ENCODE measurements at regions not wholly inside any gene's neighbourhood (a gene's known extent, or its start where the extent isn't known, plus 50 kb on each side); places are given as distances from the start of the nearest gene placed in this dataset.

DNA sequence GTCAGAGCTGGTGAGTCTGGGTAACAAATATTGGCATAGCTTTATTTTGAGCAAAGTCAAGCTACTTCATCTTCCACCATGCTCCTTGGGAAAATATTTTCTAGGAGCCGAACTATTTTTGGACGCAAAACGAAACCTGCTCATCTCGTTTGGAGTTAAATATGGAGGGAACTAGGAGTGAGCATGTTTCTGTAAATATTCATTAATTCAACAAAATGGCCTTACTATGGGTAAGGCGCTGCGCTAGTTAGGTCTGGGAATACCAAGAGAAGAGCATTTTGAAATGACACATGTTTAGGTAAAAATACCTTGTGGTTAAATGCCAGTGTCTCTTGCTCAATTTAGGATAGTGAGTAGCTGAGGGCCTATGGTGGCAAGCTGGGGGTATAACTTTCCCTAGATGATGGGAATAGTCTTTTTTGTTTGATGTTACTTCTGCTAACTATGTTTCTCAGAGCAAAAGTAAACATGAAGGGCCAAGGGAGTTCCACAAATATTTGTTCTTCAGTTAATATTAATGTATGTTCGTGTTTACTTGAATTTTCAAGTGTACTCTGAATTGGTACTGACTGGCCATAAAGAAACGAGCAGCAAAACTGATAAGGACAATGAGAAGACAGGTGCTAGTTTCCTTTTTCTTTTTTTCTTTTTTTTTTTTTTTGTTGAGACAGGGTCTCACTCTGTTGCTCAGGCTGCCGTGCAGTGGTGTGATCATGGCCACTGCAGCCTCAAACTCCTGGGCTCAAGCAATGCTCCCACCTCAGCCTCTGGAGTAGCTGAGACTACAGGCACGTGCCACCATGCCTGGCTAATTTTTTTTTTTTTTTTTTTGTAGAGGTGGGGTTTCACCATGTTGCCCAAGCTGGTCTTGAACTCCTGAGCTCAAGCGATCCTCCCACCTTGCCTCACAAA, 77.7 kb downstream of the MAP1LC3B2 start:
- TF ChIP-seq, protein P1, sequence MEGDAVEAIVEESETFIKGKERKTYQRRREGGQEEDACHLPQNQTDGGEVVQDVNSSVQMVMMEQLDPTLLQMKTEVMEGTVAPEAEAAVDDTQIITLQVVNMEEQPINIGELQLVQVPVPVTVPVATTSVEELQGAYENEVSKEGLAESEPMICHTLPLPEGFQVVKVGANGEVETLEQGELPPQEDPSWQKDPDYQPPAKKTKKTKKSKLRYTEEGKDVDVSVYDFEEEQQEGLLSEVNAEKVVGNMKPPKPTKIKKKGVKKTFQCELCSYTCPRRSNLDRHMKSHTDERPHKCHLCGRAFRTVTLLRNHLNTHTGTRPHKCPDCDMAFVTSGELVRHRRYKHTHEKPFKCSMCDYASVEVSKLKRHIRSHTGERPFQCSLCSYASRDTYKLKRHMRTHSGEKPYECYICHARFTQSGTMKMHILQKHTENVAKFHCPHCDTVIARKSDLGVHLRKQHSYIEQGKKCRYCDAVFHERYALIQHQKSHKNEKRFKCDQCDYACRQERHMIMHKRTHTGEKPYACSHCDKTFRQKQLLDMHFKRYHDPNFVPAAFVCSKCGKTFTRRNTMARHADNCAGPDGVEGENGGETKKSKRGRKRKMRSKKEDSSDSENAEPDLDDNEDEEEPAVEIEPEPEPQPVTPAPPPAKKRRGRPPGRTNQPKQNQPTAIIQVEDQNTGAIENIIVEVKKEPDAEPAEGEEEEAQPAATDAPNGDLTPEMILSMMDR (IDR thresholded peaks at IDR 0.05; ENCODE audit: low read depth, low read length) = no peak
- DNase-seq (ENCODE audit: low read depth in 2 of 2) = no peak
- no peak overlapping the region for H3K4me3 ChIP-seq (replicated peaks in 1 of 2; ENCODE audit: low read depth in 2 of 2, low read length in 2 of 2)

GRCh38 chr12:116635487-116635886, 76.3 kb downstream of the MAP1LC3B2 start:
- no peak overlapping the region for H3K4me3 ChIP-seq (replicated peaks in 1 of 2; ENCODE audit: low read depth in 2 of 2, low read length in 2 of 2)
- DNase-seq (ENCODE audit: low read depth in 2 of 2) = no peak
- TF ChIP-seq, protein P1 (IDR thresholded peaks at IDR 0.05; ENCODE audit: low read depth, low read length) = no peak

DNA sequence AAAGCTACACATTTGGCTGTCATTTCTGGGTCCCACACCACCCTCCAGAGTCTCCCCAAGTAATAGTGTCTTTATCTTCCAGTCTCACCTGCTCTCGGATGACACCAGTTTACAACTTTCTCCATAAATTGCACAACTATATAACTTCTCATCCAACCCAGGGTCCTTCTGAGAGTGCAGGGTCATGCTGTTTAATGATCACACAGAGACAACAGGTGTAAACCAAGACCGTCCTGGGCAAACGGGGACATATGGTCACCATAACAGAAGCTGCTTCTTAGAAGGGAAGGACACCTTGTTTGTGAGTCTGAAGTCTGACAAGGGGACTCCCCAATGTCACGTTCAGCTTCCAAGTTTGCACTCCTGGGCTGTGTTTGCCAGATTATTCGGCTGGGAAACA, 74.3 kb downstream of the MAP1LC3B2 start:
- no peak for DNase-seq (ENCODE audit: low read depth in 2 of 2)
- TF ChIP-seq, protein P1 (IDR thresholded peaks at IDR 0.05; ENCODE audit: low read depth, low read length) = no peak

DNA sequence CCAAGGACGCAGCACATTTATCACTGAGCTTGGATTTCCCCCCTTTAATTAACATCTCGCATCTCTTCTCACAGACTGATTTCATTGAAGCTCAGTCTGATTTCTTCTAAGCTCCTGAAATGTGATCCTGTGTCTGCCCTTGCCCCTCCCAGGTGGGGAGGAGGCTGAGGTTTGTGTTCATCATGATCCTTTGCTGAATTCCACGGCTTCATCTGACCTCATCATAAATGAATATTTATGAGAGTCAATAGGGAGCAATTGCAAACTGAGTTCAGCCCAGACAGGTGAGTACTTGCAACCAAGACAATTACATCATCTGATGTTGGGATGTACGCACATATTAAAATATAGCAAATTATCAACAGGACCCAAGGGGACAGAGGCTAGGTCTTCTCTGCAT, 72.4 kb downstream of the MAP1LC3B2 start:
- TF ChIP-seq, protein P1 (IDR thresholded peaks at IDR 0.05; ENCODE audit: low read depth, low read length) = no peak
- no peak overlapping the region for H3K4me3 ChIP-seq (replicated peaks in 1 of 2; ENCODE audit: low read depth in 2 of 2, low read length in 2 of 2)
- no peak for DNase-seq (ENCODE audit: low read depth in 2 of 2)

More for the DNA sequence above, 74.3 kb downstream of the MAP1LC3B2 start:
- H3K4me3 ChIP-seq (replicated peaks in 1 of 2; ENCODE audit: low read depth in 2 of 2, low read length in 2 of 2) = no peak overlapping the region

DNA sequence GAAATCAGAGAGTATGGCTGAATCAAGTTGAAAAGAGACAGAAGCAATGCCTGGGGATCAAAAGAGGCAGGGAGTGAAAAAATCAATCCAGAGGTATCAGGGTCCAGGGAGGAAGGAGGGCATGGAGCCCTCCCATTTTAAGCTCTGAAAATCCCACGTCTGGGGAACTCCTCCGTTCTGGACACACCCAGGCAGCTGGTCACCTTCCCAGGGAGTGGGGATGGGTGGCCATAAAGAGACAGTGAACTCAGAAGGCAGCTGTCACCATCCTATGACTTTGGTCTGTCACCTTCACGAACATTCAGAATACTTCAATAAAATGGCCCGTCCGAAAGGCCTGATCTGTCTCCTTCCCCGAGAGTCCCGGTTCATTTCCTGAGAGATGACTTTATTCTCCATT, 71.6 kb downstream of the MAP1LC3B2 start:
- H3K4me3 ChIP-seq (replicated peaks in 1 of 2; ENCODE audit: low read depth in 2 of 2, low read length in 2 of 2) = no peak overlapping the region
- TF ChIP-seq, protein P1 (IDR thresholded peaks at IDR 0.05; ENCODE audit: low read depth, low read length) = no peak
- no peak for DNase-seq (ENCODE audit: low read depth in 2 of 2)

GRCh38 chr12:116629480-116629879, 70.3 kb downstream of the MAP1LC3B2 start:
- no peak for DNase-seq (ENCODE audit: low read depth in 2 of 2)
- TF ChIP-seq, protein P1 (IDR thresholded peaks at IDR 0.05; ENCODE audit: low read depth, low read length) = no peak
- H3K4me3 ChIP-seq (replicated peaks in 1 of 2; ENCODE audit: low read depth in 2 of 2, low read length in 2 of 2) = no peak overlapping the region

Data from cardiac fibroblast (primary cell).